KG1 (cell line): ENCODE measurements at regions not wholly inside any gene's neighbourhood (a gene's known extent, or its start where the extent isn't known, plus 50 kb on each side); places are given as distances from the start of the nearest gene placed in this dataset.
"Not testable (repeated sequence)": the region's sequence is repeated elsewhere in the genome, so short reads cannot be mapped to it uniquely, and the experiment has no call there.

Experiments
- DNase-seq: peaks from one replicate; lab custom pipeline; 2025; lab: John Stamatoyannopoulos, UW

DNA sequence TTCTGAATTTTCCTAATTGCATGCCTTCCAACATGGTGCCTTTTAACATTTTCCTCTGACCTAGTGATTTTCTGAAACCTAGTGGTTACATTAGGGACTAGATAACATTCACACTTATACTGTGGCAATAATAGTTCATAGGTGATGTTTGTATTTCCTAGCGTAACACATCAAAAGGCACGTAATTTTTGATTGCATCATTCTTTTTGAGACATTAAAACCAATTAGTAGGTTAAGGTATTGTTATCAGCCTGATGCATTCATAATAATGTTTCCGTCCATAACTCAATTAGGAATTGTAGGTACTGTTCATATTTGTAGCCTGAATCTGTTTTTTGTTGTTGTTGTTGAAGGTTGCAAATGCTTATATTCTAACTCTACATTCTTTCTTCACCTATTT, 192.4 kb downstream of the ANXA1 start:
- no peak for DNase-seq

GRCh38 chr9:73347123-73347522, 195.5 kb downstream of the ANXA1 start:
- no peak for DNase-seq

DNA sequence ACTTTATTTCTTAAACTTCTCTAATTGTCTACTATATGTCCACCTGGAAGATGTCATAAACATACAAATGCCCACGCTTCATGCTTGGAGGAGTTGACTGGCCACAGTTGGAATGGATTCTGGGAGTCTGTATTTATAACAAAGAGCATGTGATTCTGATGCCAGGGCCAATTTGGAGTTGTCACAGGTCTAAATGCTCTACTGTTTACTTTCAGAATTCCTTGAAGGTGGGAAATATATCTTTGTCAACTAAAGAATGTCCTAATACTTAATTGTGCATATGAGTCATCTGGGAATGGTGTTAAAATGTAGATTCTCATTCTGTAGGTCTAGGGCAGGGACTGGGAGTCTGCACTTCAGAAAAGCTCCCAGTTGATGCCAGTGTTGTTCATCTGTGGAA, 196.1 kb downstream of the ANXA1 start:
- no peak for DNase-seq

- no peak for DNase-seq
Observed at GRCh38 chr9:73348471-73348870, 196.8 kb downstream of the ANXA1 start.

- DNase-seq, result no peak
Observed at GRCh38 chr9:73349476-73349875, 197.8 kb downstream of the ANXA1 start.

GRCh38 chr9:73357607-73358006, 205.9 kb downstream of the ANXA1 start:
- no peak for DNase-seq

- no peak for DNase-seq
Observed at GRCh38 chr9:73370053-73370452, 218.4 kb downstream of the ANXA1 start.

- DNase-seq, result no peak
Observed at GRCh38 chr9:73371801-73372200, 220.1 kb downstream of the ANXA1 start.

- no peak for DNase-seq
Observed at GRCh38 chr9:73380411-73380810, 228.7 kb downstream of the ANXA1 start.

- no peak for DNase-seq
Observed at GRCh38 chr9:73402081-73403028, 250.7 kb downstream of the ANXA1 start.

DNA sequence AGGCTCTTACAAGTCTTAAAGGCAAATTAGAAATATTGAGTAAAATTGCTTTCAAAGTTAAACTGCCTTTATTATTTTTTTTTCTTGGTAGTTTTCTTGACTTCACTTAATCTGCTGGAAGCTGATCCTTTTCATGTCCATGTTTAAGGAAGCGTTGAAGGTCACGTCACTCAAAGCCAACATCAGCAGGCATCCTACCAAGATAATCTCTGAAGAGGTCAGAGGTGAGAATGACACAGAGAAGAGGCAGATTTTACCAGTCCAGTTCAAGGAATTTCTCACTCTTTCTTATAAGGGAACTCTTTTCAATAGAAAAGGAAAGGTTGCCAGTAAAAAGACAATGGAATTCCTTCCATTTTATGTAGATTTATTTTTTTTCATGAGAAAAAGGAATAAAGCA, 259.8 kb downstream of the ANXA1 start:
- DNase-seq, result no peak

- DNase-seq, result no peak
Observed at GRCh38 chr9:73412874-73413273, 261.2 kb downstream of the ANXA1 start.

DNA sequence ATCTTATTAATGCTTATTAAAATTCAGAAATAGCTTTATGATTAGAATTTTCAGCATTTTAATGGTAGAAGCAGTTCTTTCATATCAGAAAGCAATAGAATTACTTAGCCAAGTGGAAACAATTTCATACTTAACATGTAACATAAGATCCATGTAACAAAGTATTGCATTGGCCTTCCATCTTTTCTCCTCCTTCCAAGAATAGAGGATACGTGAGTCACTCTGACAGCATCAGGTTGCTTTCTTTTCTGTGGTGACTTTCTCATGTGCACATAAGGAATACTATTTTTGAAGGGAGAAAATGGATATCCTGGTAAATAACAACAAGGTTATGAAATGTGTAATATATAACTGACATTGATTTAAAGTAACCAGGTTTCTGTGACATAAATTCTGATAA, 272.2 kb downstream of the ANXA1 start:
- DNase-seq, result no peak

DNA sequence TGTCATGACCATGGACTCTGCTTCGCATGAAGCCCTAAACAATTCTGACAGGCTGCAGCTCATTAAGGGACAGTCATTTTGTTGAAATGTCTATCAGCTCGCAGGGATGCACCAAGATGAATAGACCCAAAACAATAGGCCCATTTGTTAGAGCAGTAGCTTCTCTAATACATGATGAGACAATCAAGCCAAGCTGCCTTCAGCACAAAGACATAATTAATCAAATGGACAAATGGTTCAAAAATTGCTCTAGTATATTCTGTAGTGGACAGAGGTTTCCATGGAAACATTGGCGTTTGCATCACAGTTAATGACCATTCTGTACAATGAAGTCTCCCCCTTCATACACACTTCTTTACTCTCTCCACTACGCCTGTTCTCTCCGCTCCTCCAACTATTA, 274.6 kb downstream of the ANXA1 start:
- no peak for DNase-seq

DNA sequence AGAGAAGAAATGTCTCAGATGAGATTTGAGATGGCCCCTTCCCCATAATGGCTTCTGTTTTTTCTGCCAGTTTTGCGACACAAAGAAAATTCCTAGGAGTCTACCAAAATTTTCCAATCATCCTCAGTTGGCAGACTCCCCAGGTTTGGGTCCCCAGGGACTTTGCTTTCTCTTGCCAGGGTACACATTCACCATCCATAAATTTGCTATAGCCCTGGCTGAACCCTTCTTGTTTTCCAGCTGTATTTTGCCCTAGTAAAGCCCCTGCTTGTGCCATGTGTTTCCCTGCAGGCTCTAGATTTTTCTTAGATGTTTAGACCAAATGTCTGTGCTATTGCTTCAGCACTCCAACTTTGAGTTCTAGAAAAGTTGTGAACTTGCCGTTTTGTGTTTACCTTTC, 283.2 kb downstream of the ANXA1 start:
- DNase-seq, result no peak

GRCh38 chr9:73437758-73438157, 286.1 kb downstream of the ANXA1 start:
- DNase-seq, result no peak

GRCh38 chr9:73439839-73440238, 288.2 kb downstream of the ANXA1 start:
- DNase-seq, result not testable (repeated sequence)

- no peak for DNase-seq
Observed at GRCh38 chr9:73441223-73441622, 289.6 kb downstream of the ANXA1 start.

DNA sequence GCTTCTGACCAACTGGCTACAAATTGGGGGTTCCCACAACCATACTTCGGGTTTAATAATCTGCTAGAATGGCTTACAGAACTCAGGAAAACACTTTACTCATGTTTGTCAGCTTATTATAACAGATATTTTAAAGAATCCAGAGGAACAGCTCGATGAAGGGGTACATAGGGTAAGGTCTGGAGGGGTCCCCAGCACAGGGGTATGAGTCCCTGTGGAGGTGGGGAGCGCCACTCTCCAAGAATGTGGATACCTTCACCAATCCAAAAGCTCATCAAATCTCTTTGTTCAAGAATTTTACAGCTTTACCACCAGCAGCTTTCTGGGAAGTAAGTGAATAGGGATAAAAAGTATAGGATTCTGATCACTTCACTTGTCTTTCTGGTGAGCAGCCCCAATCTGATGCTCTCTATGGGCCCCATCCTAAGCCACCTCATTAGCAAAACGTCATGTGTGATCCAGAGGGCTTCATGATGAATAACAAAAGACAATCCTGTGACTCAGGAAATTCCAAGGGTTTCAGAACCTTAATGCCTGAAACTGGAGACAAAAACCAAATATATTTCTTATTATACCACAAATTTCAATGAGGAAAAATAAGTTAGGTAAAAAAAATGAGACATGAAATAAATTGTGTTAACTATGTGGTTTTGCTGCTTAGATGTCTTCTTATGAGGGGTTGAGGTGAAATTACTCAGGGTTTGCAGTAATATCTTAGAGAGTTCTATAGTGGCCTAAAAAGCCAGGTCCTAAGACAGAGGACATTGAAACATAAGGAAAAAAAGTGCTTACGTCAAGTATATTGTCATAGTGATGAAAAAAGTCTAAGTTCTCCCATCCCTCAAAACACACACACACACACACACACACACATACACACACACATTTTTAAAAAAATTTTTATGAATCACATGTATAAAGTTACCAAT, 290.5 kb downstream of the ANXA1 start:
- DNase-seq, result no peak

DNA sequence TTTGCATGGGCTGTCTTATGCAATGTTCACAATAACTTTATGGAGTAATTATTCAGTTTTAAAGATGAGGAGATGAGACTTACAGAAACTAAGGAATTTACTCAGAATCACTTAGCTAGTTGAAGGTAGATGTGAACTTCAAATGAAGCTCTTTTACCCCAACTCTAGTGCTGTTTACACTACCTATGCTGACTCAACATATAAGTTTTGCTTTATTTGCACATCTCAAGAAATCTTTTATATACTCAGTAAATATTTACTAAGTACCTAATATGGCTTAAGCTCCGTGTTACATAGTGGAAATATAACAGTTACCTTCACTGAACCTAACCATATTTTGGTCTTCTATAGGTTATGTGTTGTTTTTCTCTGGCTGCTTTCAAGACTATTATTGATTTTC, 293.2 kb downstream of the ANXA1 start:
- no peak for DNase-seq

GRCh38 chr9:73445384-73445783, 293.7 kb downstream of the ANXA1 start:
- not testable (repeated sequence) for DNase-seq

GRCh38 chr9:73446306-73446705, 294.6 kb downstream of the ANXA1 start:
- no peak for DNase-seq

- no peak for DNase-seq
Observed at GRCh38 chr9:73451003-73451402, 299.3 kb downstream of the ANXA1 start.
